ENCODE measurements at regions not wholly inside any gene's neighbourhood (a gene's known extent, or its start where the extent isn't known, plus 50 kb on each side); places are given as distances from the start of the nearest gene placed in this dataset.
"Not testable (repeated sequence)": the region's sequence is repeated elsewhere in the genome, so short reads cannot be mapped to it uniquely, and the experiment has no call there.

DNA sequence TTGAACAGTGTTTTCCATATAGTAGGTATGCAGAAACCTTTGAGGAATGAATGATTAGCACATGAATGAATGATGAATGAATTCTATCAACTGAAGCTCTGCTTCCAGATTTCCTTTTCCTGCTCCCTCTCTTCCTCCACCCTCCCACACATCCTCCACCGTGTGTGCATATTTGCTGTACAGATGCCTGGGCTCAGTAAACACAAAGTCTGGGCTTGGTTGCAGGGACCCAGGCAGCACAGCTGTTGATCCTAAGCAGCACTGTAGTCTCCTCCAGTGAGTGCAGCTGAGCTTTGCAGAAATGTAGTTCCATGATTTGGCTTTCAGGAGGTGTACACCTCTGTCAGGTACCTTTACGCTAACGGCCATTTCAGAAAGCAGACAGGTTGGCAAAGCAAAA is 611.7 kb downstream of the NUF2 start:
- DNase-seq (ENCODE audit: insufficient read length, low spot score) = no peak
- FAIRE-seq = no peak

DNA sequence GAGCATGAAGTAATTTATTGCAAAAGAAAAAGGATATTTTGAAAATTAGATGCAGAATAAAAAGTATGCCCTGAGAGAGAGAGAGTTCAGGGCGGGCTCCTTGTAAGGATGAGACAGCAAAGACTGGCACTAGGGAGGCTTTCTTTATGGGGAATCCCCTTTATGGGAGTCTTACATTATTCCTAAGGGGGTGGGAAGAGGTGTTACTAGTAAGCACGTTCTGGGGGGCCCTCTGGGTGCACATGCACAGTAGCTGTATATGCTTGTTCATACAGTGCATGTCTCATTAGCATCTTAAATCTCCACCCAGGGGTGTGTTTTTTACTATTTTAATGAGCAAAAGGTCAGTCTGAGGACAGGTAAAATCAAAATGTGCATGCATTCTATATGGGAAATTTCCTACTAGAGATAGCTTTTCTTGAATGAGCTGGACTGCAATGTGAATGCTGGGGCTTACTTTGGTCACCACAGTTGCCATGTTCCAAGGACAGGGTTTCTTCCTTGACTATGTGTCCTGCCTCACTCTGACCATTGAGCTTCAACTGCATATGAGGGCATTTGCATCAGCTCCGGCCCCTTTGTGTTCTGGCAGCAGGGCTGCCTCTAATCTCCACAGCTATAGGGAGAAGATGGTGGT is 614.1 kb downstream of the NUF2 start:
- FAIRE-seq (no peak), DNase-seq (ENCODE audit: insufficient read length, low spot score) (no peak)

DNA sequence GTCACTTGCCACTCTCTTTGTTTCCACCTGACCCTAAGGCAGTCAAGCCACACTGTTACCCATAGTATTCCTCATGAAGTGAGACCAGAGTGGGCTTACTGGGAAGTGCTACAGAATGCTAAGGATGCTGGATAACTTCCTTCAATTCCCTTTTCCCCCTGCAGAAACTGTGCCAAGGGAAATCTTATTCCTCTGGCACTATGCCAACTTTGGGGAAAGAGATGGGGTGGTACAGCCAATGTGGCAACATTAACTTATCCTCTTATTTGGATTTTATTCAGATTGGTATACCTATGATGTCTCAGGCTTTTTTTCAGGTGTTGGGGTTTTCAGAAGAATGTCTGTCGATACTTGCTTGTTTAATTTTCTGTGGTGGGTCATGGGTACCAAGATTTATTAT is 599.4 kb upstream of the PBX1 start:
- DNase-seq (ENCODE audit: insufficient read length, low spot score) = no peak
- FAIRE-seq = no peak

DNA sequence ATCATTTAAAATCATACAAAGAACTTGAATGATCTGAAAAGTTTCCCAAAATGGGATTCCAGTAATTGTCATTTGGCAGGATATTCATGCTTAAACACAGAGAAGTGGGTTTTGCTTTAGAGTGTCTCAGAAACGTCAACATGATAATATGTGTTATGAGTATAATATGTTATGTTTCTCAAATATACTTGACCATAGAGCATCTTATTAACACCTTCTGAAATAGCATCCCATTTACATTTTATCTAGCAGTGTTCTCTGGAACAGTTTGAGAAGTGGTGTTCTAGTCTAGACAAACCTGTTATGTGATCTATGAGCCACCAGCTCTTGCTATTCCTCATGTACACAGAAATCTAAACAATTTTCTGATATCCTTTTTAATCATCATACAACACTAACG is 588.8 kb upstream of the PBX1 start:
- DNase-seq (ENCODE audit: insufficient read length, low spot score) = no peak
- no peak for FAIRE-seq

DNA sequence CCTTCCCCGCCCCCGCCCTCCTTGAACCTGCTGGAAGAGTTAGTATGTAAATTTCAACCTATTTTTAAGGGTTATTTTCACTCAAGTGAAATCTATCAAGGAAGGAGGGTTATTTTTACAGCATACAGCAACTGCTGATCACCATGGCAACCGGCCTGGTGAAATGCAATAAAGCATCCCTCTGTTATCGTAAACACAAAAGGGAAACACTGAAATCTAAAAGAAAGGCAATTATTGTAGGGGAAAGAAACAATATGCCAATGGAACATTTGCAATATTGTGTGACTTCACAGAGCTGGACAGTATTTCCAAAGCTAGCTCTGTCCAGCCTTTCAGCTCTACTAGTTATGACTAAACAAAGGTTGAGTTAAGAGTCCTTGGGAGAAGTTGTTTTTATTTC is 588.3 kb upstream of the PBX1 start:
- DNase-seq (ENCODE audit: insufficient read length, low spot score) = no peak
- FAIRE-seq = no peak

DNA sequence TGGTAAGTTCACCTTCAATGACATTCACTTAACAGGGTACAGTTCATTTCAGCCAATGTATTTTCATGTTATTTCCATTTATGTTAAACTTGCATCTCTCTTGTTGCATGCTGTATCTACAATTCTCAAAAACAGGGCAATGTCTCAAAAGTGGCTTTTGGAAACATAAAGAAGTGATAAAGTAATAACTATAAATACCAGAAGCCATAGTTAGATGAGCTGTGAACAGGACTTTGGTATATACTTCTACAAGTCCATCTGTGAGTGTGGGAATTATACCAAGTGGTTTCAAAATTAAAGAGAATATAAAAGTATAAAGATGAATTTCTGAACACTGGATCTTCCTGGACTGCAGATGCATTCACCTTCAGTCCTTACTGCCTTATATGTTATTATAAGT is 585.4 kb upstream of the PBX1 start:
- FAIRE-seq (no peak), DNase-seq (ENCODE audit: insufficient read length, low spot score) (no peak)

DNA sequence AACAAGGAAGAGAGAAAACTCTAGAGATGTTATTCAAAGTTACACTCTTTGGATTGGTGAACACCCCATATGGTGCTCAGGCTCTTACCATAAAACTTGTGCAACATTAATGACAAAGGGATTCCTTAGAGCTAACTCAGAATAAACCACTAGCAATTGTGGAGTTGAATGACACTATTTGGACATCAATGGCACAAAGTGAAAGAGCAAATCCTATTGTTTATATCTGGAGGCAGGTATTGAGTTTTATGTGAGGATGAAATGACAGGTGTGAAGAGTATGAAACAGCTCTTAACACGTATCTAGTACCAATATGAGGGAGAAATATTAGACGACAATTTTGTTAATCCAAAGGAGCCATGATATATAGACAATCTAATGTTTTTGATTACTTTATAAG is 584.9 kb upstream of the PBX1 start:
- no peak for DNase-seq (ENCODE audit: insufficient read length, low spot score)
- FAIRE-seq = no peak

DNA sequence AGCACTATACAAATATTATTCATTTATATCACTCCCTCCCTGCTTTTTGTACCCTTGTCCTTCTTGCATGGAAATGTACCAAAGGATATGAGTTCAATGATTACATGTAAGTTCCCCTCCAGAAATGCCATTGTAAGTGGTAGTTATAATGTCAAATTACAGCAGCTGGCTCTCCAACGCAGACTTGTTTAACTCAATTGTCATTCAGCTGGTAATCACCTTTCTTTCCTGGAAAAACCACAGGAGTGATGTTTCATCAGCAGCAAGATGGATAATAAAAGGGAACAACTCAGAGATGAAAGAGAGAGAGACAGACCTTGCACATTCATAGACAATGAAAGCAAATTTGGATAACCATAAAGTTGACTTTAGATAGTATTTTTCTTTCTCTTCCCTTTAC is 578.6 kb upstream of the PBX1 start:
- no peak for DNase-seq (ENCODE audit: insufficient read length, low spot score)

DNA sequence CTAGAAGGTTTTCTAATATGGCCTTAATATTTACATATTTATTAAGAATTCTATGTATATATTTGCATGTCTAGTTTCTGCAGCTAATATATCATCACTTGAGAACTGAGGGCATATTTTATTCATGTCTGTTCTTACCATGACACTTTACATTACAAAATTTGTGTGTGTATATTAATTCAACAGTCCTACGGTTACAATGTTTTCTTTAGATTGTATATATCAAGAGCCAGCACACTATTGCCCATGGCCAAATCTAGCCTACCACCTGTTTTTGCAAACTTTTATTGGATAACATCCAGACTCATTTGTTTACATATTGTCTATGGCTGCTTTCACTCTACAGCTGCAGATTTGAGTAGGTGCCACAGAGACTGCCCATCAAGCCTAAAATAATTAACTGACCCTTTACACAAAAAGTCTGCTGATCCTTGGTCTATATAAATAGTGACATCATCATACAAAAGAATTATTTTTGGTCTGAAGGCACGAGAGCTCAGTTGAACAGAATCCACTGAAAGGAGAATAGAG is 577.4 kb upstream of the PBX1 start:
- FAIRE-seq = no peak
- no peak for DNase-seq (ENCODE audit: insufficient read length, low spot score)

More for the DNA sequence above, 578.6 kb upstream of the PBX1 start:
- FAIRE-seq = no peak

DNA sequence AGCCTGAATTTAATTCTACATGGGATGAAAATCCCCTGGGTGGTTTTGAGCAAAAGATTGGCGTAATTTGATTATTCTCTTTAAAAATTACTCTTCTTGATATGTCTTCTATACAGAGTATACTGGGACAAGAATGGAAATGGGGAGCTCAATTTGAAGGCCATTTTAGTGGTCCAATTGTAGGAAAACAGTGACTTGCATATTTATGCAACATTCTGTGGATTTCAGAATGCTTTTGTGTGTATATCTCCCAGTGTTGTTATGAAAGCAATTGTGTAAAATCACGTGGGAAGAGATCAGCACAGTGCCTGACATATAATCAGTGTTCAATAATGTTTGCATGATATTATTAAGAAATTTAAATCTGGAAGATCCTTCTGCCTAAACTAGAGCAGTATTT is 575.9 kb upstream of the PBX1 start:
- FAIRE-seq = no peak
- DNase-seq (ENCODE audit: insufficient read length, low spot score) = no peak

DNA sequence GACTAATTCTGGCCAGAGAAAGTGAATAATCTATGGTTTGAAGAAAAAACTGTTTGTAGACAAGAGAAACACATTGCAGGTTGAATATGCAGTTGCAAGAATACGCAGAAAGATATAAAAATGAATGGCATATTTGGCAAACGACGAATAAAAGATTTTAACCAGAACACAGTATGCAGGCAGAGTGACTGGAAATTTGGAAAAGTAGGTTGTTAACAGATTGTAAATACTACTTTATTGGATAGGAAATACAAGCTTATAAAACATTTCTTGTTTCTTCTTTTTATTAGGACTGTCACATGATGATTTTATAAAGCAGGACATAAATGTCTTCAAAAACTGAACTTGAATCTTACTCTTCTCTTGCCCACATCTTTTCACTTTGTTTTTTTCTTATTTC is 573.3 kb upstream of the PBX1 start:
- FAIRE-seq (no peak), DNase-seq (ENCODE audit: insufficient read length, low spot score) (no peak)

DNA sequence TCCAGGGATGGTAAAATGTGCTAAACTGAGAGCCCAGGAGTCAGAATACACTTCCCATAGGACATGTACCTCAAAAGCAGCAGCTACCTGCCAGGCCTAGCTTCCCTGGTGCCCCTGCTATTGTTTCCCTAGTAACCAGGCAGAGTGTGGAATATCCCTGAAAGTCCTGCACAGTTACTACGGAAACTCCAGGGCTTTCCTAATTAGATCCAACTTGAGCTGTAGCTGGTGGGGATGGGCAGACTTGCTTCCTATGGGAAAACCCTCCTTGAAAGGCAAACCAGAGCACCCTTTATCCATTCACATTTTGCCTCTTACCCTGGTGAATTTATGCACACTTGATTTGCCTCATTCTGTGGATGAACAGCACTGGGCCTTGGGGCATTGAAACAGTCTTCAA is 559.9 kb upstream of the PBX1 start:
- FAIRE-seq = no peak

DNA sequence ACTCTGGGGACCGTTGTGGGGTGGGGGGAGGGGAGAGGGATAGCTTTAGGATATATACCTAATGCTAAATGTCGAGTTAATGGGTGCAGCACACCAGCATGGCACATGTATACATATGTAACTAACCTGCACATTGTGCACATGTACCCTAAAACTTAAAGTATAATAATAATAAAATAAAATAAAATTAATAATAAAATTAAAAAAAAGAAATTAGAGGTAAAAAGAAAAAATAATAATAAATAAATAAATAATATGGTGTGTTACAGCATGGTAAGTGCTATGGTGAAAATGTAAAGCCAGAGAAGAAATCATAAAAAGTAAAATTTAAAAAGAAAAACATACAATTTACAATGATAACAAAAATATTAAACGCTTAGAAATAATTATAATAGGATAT is 552.8 kb upstream of the PBX1 start:
- FAIRE-seq = not testable (repeated sequence)

More for the DNA sequence above, 559.9 kb upstream of the PBX1 start:
- DNase-seq (ENCODE audit: insufficient read length, low spot score) = no peak

DNA sequence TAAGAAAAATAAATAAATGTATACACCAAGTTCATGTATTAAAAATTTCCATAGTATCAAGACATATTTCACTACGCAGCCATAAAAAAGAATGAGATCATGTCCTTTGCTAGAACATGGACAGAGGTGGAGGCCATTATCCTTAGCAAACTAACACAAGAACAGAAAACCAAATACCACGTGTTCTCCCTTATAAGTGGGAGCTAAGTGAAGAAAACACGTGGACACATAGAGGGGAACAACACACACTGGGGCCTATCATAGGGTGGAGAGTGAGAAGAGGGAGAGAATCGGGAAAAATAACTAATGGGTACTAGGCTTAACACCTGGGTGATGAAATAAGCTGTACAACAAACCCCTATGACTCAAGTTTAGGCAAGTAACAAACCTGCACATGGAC is 552.4 kb upstream of the PBX1 start:
- DNase-seq (ENCODE audit: insufficient read length, low spot score) (no peak), FAIRE-seq (no peak)

More for the DNA sequence above, 552.8 kb upstream of the PBX1 start:
- DNase-seq (ENCODE audit: insufficient read length, low spot score) = not testable (repeated sequence)

DNA sequence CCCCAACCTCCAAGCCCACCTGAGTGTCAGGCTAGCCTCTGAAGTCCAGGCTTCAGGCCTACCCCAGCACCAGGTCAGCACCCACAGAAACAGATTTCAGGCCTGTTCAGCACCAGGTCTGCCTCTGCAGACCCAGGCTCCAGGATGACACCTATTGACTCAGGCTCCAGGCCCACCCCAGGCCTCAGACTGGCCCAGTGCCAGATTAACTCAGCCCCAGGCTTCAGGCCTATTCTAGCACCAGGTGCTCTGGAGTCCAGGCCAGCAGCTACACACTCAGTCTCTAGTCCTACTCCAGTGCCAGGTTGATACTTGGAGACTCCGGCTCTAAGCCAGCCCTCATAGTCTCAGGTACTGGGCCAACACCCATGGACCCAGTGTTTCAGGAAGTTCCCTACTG is 541.7 kb upstream of the PBX1 start:
- FAIRE-seq = no peak

DNA sequence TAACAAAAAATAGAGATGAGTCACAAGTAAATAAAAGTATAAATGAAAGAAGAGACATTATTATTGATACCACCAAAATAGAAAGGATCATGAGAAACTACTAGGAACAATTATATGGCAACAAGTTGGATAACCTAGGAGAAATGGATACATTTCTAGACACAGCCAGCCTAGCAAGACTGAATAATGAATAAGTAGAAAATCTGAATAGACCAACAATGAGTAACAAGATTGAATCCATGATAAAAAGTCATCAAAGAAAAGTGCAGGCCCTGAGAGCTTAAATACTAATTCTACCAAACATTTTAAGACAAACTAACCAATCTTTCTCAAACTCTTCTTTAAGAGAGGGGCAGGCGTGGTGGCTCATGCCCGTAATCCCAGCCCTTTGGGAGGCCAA is 538.6 kb upstream of the PBX1 start:
- FAIRE-seq (no peak), DNase-seq (ENCODE audit: insufficient read length, low spot score) (no peak)

More for the DNA sequence above, 541.7 kb upstream of the PBX1 start:
- DNase-seq (ENCODE audit: insufficient read length, low spot score) = no peak

DNA sequence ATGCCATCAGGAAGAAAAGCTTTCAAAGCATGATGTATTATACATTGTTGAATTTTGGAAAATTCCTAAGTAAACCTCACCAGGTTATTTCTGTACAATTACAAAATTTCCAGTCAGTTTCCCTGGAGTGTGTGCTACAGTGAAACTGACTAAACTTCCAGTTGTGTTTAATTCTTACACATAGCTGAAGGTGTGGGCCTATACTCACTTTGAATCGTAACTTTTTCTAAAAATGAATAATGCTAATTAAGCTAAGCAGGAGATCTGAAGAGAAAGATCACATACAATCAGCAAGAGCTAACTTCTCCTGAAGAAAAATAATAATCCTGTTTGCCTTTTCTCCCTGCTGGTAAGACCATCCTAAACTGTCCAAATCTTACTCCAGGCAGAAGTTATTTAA is 537.2 kb upstream of the PBX1 start:
- DNase-seq (ENCODE audit: insufficient read length, low spot score) (no peak), FAIRE-seq (no peak)

DNA sequence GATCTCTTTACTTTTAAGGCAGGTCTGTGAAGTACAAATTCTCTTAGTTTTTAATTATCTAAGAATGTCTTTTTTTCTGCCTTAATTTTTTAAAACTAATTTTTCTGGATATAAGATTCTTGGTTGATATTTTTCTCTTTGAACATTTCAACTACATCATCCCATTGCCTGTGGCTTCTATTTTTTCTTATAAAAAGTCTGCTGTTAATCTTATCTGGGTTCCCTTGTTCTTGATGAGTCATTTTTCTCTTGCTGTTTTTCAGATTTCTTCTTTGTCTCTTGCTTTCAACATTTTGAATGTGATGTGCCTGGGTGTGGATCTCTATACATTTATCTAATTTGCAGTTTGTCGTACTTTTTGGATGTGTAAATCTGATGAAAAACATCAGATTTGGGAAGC is 525.2 kb upstream of the PBX1 start:
- FAIRE-seq = no peak
- DNase-seq (ENCODE audit: insufficient read length, low spot score) = no peak

DNA sequence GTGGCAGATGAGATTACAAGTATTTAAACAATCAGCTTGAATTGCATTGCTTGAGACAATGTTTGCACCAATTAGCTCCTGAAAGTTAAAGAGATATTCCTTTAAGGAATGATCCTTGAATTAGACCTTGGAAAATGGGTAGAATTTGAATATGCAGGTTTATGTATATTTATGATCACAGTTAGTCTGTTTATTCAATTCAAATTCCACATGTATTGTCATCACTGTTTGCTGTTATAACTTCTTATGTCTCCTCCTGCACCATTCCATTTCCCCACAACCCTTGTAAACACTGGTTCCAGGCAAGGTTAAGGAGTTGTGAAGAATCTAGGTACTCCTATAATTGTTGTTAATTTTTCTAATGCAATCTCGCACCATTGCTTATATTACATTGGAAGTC is 518.2 kb upstream of the PBX1 start:
- no peak for DNase-seq (ENCODE audit: insufficient read length, low spot score)
- no peak for FAIRE-seq

DNA sequence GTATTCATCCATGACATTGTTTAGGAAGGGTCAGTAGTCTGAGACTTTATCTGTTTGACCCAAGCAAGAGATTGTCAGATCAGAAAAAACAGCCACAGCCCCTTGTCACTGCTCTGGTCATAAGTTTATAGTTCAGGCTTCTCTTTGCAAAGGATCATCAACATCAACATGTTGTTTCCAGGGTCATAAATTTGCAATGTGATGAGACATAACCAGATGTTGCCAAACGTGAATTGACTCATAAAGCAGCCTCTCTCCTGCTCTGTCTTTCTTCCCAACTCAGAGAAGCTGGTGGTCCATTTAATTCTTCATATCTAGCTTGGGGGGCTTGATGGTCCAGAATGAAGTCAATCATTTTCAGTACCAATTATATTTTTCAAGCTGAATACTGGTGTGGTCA is 507.2 kb upstream of the PBX1 start:
- no peak for FAIRE-seq
- no peak for DNase-seq (ENCODE audit: insufficient read length, low spot score)

DNA sequence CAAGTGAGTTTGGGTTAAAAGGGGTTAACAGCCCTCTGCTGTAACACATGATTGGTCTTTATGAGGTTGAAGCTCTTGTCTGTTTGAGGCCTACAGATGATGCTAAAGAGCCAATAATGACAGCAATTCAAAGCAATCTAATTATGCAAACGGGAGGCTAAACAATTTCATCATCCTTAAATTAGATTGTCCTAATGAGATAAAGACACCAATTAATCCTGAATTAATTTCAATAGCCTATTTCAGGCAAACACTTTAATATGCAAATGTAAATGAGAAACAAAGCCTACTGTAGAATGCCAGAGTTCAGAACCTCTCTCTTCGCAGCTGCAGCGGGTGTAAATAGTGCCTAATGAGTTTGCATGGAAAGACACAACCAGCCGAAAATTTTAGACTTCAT is 504.7 kb upstream of the PBX1 start:
- DNase-seq (ENCODE audit: insufficient read length, low spot score) (no peak), FAIRE-seq (no peak)

DNA sequence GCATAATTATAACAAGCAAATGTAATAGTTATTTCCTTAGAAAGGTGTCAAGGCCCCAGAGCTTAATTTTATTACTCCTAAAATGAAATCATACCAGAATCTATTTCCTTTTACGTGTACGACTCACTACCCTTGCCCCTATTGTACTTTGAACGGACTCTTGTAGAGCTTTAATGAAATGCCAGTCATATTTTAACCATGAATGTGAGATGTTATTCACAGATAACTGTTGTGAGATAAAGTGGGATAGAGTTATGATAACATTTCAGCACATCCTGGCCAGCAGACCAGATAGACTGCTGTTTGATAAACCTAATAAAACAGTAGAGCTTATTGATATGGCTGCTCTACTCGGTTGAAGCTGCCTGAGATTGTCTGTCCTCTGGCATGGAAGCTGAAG is 500.8 kb upstream of the PBX1 start:
- DNase-seq (ENCODE audit: insufficient read length, low spot score) = no peak
- no peak for FAIRE-seq

DNA sequence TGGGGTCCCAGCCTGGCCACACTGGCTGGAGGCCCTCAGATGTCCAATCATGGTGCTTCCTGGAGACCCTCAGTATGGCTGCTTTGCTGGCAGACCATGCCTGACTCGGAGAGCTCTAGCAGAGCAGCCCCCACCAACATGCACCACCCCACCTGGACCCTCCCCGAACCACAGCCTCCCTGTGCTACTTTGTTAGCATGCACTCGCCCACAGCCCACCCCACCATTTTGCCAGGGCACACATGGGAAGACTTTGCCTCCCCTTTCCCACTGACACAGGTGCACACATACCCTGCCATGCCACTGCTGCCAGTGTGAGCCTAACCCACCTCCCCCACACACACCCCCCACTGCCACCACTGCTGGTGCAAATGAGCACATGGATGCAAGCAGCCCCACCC is 497.5 kb upstream of the PBX1 start:
- FAIRE-seq = no peak
- no peak for DNase-seq (ENCODE audit: insufficient read length, low spot score)

All from HTR-8/SVneo (cell line).